Motor neuron (in vitro differentiated cells): ENCODE measurements at regions not wholly inside any gene's neighbourhood (a gene's known extent, or its start where the extent isn't known, plus 50 kb on each side); places are given as distances from the start of the nearest gene placed in this dataset.

Experiments
- ATAC-seq, 8 experiments: fragments of 200-7000 bp; cut with Tn5 transposase; replicated peaks in 6 of 8; 2 replicates each; pipeline ENCODE4 v1.8.0; 2021; ENCODE audit warnings: mild to moderate bottlenecking in 8 of 8, moderate library complexity in 8 of 8
- H3K27ac ChIP-seq, 2 donors: fragments of 250-450 bp; sonication (Bioruptor Pico); 2 replicates each; pipeline ENCODE4 v1.9.0; 2021; ENCODE audit warnings: antibody characterized with exemption in 2 of 2, mild to moderate bottlenecking in 2 of 2, moderate library complexity in 1 of 2
- H3K4me1 ChIP-seq, 2 donors: fragments of 250-450 bp; sonication (Bioruptor Pico); replicated peaks in 1 of 2; 2 replicates each; pipeline ENCODE4 v1.6.1; 2021; ENCODE audit warnings: antibody characterized with exemption in 2 of 2, mild to moderate bottlenecking in 2 of 2, moderate library complexity in 1 of 2
- H3K4me3 ChIP-seq, 5 donors: fragments of 250-450 bp; sonication (Bioruptor Pico); 2 replicates each; pipeline ENCODE4 v1.9.0; 2021; ENCODE audit warnings: antibody characterized with exemption in 5 of 5, mild to moderate bottlenecking in 5 of 5, moderate library complexity in 4 of 5
- WGBS, 10 experiments: fragments of 450-650 bp; shearing (Covaris generic); methylation state at CpG; one replicate each; pipeline ENCODE4 v1.0.0; 2022; 5-methylcytosine and 5-hydroxymethylcytosine counted together
- in situ Hi-C, 9 experiments: fragments of 400-800 bp; cut with MboI; loops; one replicate each; pipeline ENCODE4 v1.15.0; 2021; ENCODE audit warnings: low sequenced_read_pairs in 9 of 9, low pct_unique_long_range_greater_than_20kb in 2 of 9; ENCODE audit not compliant: unreplicated experiment in 9 of 9

GRCh38 chr5:7192016-7192415 lies 203.9 kb upstream of the ADCY2 start:
- ATAC-seq, result no peak
- 0 to 100% (median 60%) methylated on average over 1 to 3 of the region's 3 CpGs; no CpG with 5 or more reads in 1 of the 10 experiments for WGBS, 10 experiments
- no peak overlapping the region for H3K4me3 ChIP-seq
- H3K27ac ChIP-seq, result no peak overlapping the region
- in situ Hi-C loops, result no loop called here
- H3K4me1 ChIP-seq, result peaks cover 0 to 5% of the 10 kb centered on the region in 2 donors

- 0 to 100% (median 88%) methylated on average over 1 of the region's 1 CpG; no CpG with 5 or more reads in 5 of the 10 experiments for WGBS, 10 experiments
- no peak for ATAC-seq
- in situ Hi-C loops, result no loop called here
- no peak overlapping the region for H3K27ac ChIP-seq
- no peak overlapping the region for H3K4me3 ChIP-seq
- no peaks in the 10 kb centered on the region for H3K4me1 ChIP-seq
Measured at GRCh38 chr5:7202846-7203245, 193.1 kb upstream of the ADCY2 start.

- in situ Hi-C loops, result no loop called here
- 0 to 100% (median 88%) methylated on average over 1 of the region's 2 CpGs; no CpG with 5 or more reads in 5 of the 10 experiments for WGBS, 10 experiments
- Histone ChIP-seq H3K4me1 (peaks cover 4 to 16% of the 10 kb centered on the region in 2 donors), H3K27ac (no peak overlapping the region), H3K4me3 (no peak overlapping the region)
- ATAC-seq, result no peak
Measured at GRCh38 chr5:7207979-7208378, 188.0 kb upstream of the ADCY2 start.

DNA sequence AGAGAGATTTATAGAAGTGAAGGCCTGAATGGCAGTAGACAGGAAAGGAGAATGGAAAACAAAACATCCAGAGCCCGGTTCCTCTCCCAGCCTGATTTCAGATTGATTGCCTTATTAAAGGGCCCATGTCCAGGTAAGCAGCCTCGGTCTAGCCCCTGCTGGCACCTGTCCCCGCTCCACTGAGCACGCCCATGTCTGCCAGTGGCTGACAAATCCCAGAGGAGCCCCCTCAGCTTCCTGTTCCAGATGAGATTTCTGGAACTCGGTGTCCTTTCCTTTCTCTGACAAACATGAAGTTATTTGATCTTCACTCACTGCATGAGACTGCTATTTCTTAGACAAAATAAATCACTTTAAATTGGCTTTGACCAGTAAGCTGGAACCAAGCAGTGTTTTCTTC lies 187.0 kb upstream of the ADCY2 start:
- Histone ChIP-seq H3K4me3 (no peak overlapping the region), H3K4me1 (peaks cover 4 to 16% of the 10 kb centered on the region in 2 donors), H3K27ac (no peak overlapping the region)
- no peak for ATAC-seq
- 0 to 83% (median 39%) methylated on average over 1 to 5 of the region's 5 CpGs; no CpG with 5 or more reads in 2 of the 10 experiments for WGBS, 10 experiments
- in situ Hi-C loops, result no loop called here

DNA sequence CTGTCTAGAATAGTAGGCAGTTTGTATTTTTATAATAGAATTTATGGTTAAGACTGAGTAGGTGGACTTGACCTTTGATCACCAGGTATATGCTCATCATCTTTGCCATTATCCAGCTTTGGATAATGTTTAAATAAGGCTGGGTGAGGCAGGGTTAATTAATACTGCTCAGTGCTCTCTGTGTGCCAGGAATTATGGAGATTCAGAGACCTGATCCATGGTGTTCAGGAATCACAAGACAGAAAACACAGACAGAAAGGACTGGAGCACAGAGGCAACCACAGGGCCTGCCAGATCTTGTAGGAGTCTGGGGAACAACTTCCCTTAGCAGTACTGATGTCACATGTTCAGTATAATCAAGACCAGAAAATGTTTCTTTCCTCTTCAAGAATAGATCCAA lies 186.3 kb upstream of the ADCY2 start:
- in situ Hi-C loops, result no loop called here
- Histone ChIP-seq H3K4me1 (peaks cover 4 to 16% of the 10 kb centered on the region in 2 donors), H3K4me3 (no peak overlapping the region), H3K27ac (no peak overlapping the region)
- peak in 3 of 8 experiments; percentile 30 to 41 (median 34) for ATAC-seq

DNA sequence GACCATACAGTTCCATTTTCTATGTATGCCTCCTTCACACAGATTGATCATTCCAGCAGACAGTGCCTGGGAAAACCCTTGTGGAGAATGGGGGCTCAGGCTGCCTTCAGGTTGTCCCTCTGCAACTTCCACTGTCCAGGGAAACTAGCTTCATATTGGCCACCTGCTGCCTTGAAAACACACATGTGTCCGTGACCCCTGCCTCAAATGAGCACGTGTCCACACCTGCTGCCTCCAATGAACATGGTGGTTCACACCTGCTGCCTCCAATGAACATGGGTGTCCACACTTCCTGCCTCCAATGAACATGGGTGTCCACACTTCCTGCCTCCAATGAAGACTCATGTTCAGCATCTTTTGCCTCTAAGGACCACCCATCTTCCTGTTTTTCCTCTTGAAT lies 185.4 kb upstream of the ADCY2 start:
- in situ Hi-C loops, result no loop called here

GRCh38 chr5:7213525-7213924 lies 182.4 kb upstream of the ADCY2 start:
- H3K4me1 ChIP-seq, result peaks cover 4 to 16% of the 10 kb centered on the region in 2 donors
- 55 to 100% (median 98%) methylated on average over 2 to 4 of the region's 5 CpGs; no CpG with 5 or more reads in 4 of the 10 experiments for WGBS, 10 experiments
- no peak overlapping the region for H3K4me3 ChIP-seq
- no peak for ATAC-seq
- no peak overlapping the region for H3K27ac ChIP-seq
- in situ Hi-C loops, result no loop called here

More for the DNA sequence above, 185.4 kb upstream of the ADCY2 start:
- ATAC-seq, result no peak
- no peak overlapping the region for H3K27ac ChIP-seq
- H3K4me3 ChIP-seq, result no peak overlapping the region
- peaks cover 4 to 16% of the 10 kb centered on the region in 2 donors for H3K4me1 ChIP-seq
- 0 to 100% (median 100%) methylated on average over 1 to 2 of the region's 2 CpGs; no CpG with 5 or more reads in 5 of the 10 experiments for WGBS, 10 experiments

DNA sequence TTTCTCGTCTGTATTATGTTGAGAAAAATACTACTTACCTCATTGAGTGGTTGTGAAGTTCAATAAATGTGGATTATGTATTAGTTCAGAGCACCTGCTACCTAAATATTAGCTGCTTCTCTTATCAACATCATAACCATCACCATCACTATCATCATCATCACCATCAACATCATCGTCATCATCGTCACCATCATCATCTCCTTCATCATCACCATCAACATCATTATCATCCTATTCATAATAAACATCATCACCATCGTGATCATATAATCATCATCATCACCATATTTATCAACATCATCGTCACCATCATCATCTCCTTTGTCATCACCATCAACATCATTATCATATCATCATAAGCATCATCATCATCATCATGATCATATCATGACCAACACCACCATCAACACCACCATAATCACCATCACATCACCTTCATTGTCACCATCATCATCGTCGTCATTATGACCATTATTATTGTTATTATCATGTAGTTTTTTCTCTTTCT lies 181.0 kb upstream of the ADCY2 start:
- Histone ChIP-seq H3K4me1 (peaks cover 4 to 8% of the 10 kb centered on the region in 2 donors), H3K27ac (no peak overlapping the region), H3K4me3 (no peak overlapping the region)
- no peak for ATAC-seq
- in situ Hi-C loops, result no loop called here
- WGBS, 10 experiments, result 0 to 88% (median 73%) methylated on average over 2 to 7 of the region's 7 CpGs; no CpG with 5 or more reads in 1 of the 10 experiments

DNA sequence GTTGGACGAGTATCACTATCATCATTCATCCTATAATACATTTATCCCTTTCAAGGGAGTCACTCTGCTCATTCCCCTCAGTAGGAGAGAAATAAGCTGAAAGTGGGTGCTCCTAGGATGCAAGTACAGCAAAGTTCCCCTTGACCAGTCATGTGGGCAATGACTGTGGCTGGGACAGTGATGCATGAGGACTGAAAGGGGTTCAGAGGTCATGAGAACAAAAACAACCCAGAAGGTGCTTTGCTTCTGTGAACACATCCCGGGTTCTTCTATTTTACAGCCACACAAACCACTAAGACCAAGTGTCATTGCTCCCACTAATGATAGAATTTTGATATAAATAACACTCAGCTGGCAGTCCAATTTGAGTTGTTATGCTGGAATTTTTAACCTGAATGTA lies 177.8 kb upstream of the ADCY2 start:
- in situ Hi-C loops, result no loop called here
- no peaks in the 10 kb centered on the region for H3K4me1 ChIP-seq
- WGBS, 10 experiments, result 0 to 65% (median 0%) methylated on average over 1 to 2 of the region's 2 CpGs; no CpG with 5 or more reads in 4 of the 10 experiments
- no peak for ATAC-seq
- no peak overlapping the region for H3K4me3 ChIP-seq
- H3K27ac ChIP-seq, result no peak overlapping the region

DNA sequence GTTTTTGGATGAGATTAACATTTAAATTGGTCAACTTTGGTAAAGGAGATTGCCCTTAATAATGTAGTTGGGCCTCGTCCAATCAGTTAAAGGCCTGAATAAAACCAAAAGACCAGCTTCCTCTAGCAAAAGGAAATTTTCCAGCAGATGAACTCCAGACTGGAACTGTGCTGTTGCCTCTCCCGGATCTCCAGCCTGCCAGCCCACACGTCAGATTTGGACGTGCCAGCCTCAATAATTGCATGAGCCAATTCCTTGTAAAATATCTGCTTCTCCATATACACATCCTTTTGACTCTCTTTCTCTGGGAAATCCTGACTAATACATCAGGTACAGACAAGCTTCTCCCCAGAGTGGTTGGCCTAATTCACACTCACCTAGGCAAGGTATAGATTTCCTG lies 175.8 kb upstream of the ADCY2 start:
- WGBS, 10 experiments, result 0 to 100% (median 83%) methylated on average over 1 to 4 of the region's 4 CpGs; no CpG with 5 or more reads in 1 of the 10 experiments
- in situ Hi-C loops, result no loop called here
- no peak for ATAC-seq

GRCh38 chr5:7221041-7221440 lies 174.9 kb upstream of the ADCY2 start:
- WGBS, 10 experiments, result 5 to 100% (median 94%) methylated on average over 2 to 3 of the region's 3 CpGs; no CpG with 5 or more reads in 1 of the 10 experiments
- H3K27ac ChIP-seq, result no peak overlapping the region
- no peak overlapping the region for H3K4me3 ChIP-seq
- no peaks in the 10 kb centered on the region for H3K4me1 ChIP-seq
- in situ Hi-C loops, result no loop called here
- ATAC-seq, result no peak

More for the DNA sequence above, 175.8 kb upstream of the ADCY2 start:
- H3K4me1 ChIP-seq, result no peaks in the 10 kb centered on the region
- H3K4me3 ChIP-seq, result no peak overlapping the region
- no peak overlapping the region for H3K27ac ChIP-seq

GRCh38 chr5:7225826-7226225 lies 170.1 kb upstream of the ADCY2 start:
- Histone ChIP-seq H3K4me3 (no peak overlapping the region), H3K27ac (no peak overlapping the region), H3K4me1 (peaks cover 0 to 3% of the 10 kb centered on the region in 2 donors)
- no peak for ATAC-seq
- WGBS, 10 experiments, result 0 to 94% (median 80%) methylated on average over 1 to 4 of the region's 5 CpGs; no CpG with 5 or more reads in 1 of the 10 experiments
- in situ Hi-C loops, result no loop called here

GRCh38 chr5:7242118-7242710 lies 153.7 kb upstream of the ADCY2 start:
- in situ Hi-C loops, result no loop called here
- 7 to 95% (median 84%) methylated on average over 3 to 10 of the region's 10 CpGs for WGBS, 10 experiments

GRCh38 chr5:7244208-7244607 lies 151.7 kb upstream of the ADCY2 start:
- no peak for ATAC-seq
- Histone ChIP-seq H3K27ac (no peak overlapping the region), H3K4me1 (peaks cover 20 to 44% of the 10 kb centered on the region in 2 donors), H3K4me3 (no peak overlapping the region)
- in situ Hi-C loops, result no loop called here
- WGBS, 10 experiments, result 0 to 100% (median 82%) methylated on average over 1 to 3 of the region's 3 CpGs; no CpG with 5 or more reads in 3 of the 10 experiments

More at GRCh38 chr5:7242118-7242710, 153.7 kb upstream of the ADCY2 start:
- Histone ChIP-seq H3K4me1 (peaks cover 20 to 44% of the 10 kb centered on the region in 2 donors), H3K4me3 (no peak overlapping the region), H3K27ac (no peak overlapping the region)
- ATAC-seq, result no peak
